Fibroblast of skin of right quadriceps (primary cell): ENCODE measurements at regions not wholly inside any gene's neighbourhood (a gene's known extent, or its start where the extent isn't known, plus 50 kb on each side); places are given as distances from the start of the nearest gene placed in this dataset.
"Not testable (repeated sequence)": the region's sequence is repeated elsewhere in the genome, so short reads cannot be mapped to it uniquely, and the experiment has no call there.

Experiments
- DNase-seq: peaks from one replicate; pipeline ENCODE4 v3.0.0-alpha.2; 2013

DNA sequence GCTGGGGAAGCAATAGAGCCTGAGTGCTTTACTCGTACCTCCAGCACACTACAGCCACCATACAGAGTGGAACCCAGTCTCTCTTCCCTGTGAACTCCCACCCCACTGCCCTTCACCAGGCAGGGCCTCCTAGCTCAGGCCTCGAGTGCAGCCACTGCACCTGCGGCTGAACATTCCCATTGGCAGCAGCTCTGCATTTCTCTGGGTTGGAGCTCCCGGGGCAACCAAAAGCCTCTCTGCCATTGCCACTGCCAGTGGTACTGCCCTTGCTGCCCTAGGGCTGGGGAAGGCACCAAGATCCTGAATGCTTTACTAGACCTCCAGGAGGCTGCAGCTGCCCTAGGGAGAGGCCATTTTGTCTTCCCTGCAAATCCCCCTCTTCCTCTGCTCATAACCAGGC, 266.8 kb downstream of the TDRD3 start:
- no peak for DNase-seq

DNA sequence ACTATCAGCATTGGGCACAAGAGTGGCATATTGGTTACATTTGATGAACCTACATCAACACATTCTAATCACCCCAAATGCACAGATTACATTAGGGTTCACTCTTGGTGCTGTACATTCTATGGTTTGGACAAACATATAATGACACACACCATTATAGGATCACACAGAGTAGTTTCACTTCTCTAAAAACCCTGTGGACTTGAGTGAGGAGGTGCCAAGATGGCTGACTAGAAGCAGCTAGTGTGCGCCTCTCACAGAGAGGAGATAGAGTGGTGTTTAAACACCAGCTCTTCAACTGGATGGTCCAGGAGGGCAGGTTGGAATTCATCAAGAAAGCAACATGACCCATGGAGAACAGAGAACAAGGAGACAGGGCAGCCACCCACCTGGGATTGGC, 265.6 kb downstream of the TDRD3 start:
- DNase-seq, result no peak

DNA sequence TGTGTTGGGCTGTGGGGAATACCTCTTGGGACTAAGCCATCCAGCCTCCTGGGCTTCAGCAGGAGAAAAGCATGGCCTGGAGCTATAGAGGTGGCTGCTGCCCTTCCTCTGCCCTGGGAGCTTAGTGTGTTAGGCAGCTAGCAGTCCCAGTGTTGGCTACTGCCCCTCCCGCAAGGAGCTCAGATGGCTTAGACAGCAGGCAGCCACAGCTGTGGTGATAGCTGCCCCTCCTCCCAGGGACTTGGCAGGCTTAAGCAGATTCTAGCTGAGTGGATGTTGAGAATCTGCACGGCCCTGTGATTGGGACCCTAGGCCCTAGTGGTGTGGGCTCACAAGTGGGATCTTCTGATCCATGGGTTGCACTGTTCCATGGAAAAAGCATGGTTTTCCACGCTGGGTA, 264.5 kb downstream of the TDRD3 start:
- DNase-seq, result no peak

DNA sequence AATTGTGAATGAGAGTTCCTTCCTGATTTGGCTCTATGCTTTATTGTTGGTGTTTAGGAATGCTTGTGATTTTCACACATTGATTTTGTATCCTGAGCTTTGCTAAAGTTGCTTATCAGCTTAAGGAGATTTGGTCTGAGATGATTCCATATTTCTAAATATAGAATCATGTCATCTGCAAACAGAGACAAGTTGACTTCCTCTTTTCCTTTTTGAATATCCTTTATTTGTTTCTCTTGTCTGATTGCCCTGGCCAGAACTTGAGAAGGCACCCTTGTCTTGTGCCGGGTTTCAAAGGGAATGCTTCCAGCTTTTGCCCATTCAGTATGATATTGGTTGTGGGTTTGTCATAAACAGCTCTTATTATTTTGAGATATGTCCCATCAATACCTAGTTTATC, 260.6 kb downstream of the TDRD3 start:
- DNase-seq, result not testable (repeated sequence)

DNA sequence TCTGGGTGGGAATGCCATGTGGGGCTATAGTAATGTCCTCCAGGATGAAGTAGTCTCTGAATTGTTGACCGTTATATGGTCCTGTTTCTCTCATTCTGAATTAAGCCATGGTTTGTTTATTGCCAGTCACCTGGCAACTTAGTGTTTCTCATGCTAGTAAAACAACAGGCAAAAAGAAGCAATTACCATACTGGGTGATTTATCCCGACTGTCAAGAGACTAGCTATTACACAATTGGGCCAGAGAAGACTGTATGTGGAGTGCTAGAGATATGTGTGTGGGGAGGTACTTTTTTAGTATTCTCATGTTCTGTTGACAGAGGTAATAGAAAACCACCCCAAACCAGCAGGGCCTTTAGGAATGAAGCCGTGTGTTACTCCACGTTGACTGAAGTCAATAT, 258.2 kb downstream of the TDRD3 start:
- no peak for DNase-seq

DNA sequence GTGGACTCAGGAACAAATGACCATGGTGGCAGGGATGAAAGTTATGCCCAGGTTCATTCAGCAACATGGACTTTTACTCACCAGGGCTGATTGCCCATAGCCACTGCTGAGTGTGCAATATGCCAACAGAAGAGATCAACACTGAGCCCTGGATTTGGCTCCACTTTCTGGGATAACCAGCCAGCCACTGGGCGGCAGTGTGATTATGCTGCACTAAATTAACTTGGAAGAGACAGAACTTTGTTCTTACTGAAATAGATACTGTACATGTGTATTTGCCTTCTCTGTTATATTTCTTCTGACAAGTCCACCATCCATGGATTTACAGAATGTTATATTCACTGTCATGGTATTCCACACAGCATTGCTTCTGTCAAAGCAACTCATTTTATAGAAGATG, 257.4 kb downstream of the TDRD3 start:
- no peak for DNase-seq

DNA sequence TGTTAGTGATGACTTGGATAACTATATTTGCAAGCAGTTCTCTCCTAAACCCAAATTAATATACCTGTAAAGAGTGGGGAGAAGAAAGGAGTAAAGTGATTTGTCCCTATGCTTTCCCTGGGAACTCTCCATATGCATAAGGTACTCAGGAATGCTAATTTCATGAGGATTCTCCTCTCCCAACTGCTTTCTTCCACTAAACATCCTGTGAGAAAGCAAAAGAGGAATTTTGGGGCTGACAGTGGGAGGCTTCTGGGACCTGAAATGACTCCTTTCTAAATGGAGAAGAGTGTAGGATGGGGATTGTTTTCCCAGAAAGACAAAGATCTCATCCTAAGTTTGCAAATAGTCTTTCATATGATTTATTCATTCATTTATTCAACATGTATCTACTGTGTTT, 250.5 kb downstream of the TDRD3 start:
- DNase-seq, result no peak

DNA sequence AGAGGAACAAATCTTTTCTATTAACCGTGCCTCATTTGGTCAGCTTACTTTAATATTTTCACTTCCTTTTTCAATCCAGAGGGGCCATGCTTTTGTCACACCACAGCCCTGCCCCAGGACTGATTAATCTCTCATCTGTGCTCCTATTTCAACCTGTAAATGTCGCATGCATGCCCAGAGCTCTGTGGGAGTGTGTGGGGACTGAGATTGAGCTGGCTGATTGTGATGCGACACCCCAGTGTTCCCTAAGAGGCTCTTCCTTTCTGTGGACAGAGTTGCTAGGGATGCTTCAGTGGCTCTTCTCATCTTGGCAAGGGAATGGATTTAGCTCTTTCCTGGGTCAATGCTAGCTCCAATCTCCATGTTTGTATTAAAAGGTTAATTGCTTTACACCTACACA, 249.6 kb downstream of the TDRD3 start:
- DNase-seq, result no peak

DNA sequence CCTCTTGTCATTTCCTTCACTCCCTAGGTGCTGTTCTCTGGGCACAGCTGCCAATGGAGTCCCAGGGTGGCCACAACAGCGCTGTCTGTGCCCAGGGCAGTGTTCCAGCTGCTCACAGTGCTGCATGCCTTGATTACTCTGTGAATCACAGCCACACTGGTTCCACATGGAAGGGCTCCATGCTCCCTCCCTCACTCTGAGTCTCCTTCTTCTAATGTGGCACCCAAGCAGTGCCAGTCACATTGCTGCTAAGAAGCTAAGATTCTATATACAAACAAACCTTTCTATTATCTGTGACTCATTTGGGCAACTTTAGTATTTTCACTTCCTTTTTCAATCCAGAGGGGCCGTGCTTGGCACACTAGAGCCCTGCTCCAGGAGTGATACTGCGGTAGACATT, 248.7 kb downstream of the TDRD3 start:
- DNase-seq, result no peak

DNA sequence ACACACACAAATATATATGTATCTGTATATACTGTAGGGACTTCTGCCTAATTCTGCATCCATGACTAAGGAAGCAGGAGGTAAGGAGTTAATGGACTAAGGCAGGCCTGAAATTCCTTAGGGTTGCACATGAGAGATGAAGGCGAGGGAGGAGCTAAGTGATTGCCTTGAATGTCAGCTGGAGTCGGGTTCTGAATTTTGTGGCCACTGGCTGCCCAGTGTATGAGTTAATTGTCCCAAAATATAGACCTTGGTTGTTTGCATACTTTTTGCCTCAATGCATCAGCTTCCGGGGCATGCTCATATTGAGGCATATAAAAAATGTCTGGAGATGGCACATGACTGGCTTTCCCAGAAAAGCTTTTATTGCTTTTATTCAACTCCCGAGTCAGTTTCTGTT, 245.5 kb downstream of the TDRD3 start:
- no peak for DNase-seq

DNA sequence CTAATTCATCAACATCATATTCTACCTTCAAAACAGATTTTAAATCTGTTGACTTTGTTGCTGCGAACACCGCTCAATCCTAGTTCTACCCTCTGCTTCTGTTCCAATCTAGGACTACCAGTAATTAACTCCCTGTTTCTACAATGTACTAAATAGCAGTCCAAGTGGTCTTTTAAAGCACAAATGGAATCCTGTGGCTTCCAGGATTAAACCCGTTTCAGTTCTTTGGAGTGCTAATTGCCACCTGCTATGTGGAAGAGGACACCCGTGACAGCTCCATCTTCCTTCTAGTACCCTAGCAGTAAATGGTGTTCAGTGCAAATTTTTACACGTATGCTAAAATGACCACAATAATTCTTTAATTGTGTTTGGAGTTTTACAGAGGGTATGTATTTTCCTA, 232.1 kb downstream of the TDRD3 start:
- DNase-seq, result no peak

DNA sequence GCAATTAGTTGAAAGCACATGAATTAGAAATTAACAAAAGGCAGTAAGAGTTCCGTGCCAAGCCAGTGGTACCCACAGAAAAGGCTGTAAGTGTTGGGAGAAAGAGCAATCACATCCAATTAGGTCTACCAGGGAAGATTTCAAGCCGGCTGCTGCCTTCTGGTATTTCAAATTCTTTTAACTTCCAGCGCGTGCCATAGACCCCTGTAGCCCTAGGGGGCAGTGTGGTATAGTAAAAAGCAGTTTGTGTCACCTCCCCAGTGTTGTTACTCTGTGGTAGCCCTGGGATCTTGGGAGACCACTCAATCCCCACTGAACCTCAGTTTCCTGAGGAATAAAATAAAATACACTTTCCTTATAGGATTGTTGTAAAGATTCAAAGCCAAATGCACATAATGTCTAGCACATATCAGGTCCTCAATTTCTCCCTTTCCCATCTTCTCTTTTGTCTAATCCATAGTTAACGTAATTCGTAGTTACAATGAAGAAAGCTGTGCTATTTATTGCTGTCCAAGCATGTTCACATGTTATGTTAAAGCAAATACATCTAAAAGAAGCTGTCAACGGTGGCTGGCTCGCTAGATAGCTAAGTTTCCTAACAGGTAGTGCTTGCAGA, 230.2 kb downstream of the TDRD3 start:
- DNase-seq, result peak; percentile 8
